Testis (tissue), 2 donors: ENCODE measurements at regions not wholly inside any gene's neighbourhood (a gene's known extent, or its start where the extent isn't known, plus 50 kb on each side); places are given as distances from the start of the nearest gene placed in this dataset.

ENCODE experiments used
- DNase-seq: peaks from one replicate; pipeline ENCODE4 v3.0.0-alpha.2; 2019
- H3K27ac ChIP-seq, 2 donors: fragments of 200-600 bp; sonication (generic); one replicate each; pipeline ENCODE4 v1.5.1; 2019
- H3K27me3 ChIP-seq: fragments of 200-600 bp; sonication (generic); one replicate; pipeline ENCODE4 v1.5.1; 2019
- H3K36me3 ChIP-seq: fragments of 200-600 bp; sonication (generic); one replicate; pipeline ENCODE4 v1.5.1; 2017; ENCODE audit warnings: low read depth; ENCODE audit errors: missing control alignments
- H3K4me1 ChIP-seq: fragments of 200-600 bp; sonication (generic); one replicate; pipeline ENCODE4 v1.5.1; 2019
- H3K4me3 ChIP-seq, 2 donors: fragments of 200-600 bp; sonication (generic); one replicate each; pipeline ENCODE4 v1.5.1; 2017 to 2019
- H3K9me3 ChIP-seq: fragments of 200-600 bp; sonication (generic); one replicate; pipeline ENCODE4 v1.5.1; 2017
- POLR2A ChIP-seq: fragments of 450-650 bp; IDR thresholded peaks from one replicate; pipeline ENCODE4 v1.6.1; 2017; ENCODE audit warnings: antibody characterized with exemption, mild to moderate bottlenecking, moderate library complexity
- WGBS, 2 donors: methylation state at CpG; one replicate each; pipeline ENCODE4 v1.1.5; 2018; 5-methylcytosine and 5-hydroxymethylcytosine counted together
- intact Hi-C: fragments of 100-400 bp; cut with DNase I; formaldehyde crosslinking; loops from one replicate; pipeline ENCODE4 v1.15.1; 2023; ENCODE audit warnings: low total_unique reads
- TF ChIP-seq, protein P1 (sequence below), 3 experiments: fragments of 450-650 bp in 2 of 3; fragments of 200-600 bp in 1 of 3; sonication (generic) in 1 of 3; IDR thresholded peaks; one replicate each; pipeline ENCODE4 v1.5.1; 2016 to 2019; ENCODE audit warnings: antibody characterized with exemption in 3 of 3, mild to moderate bottlenecking in 2 of 3, moderate library complexity in 1 of 3

- no peak overlapping the region for H3K27ac ChIP-seq
- intact Hi-C loops = no loop called here
- no peak for TF ChIP-seq POLR2A
- TF ChIP-seq, protein P1, sequence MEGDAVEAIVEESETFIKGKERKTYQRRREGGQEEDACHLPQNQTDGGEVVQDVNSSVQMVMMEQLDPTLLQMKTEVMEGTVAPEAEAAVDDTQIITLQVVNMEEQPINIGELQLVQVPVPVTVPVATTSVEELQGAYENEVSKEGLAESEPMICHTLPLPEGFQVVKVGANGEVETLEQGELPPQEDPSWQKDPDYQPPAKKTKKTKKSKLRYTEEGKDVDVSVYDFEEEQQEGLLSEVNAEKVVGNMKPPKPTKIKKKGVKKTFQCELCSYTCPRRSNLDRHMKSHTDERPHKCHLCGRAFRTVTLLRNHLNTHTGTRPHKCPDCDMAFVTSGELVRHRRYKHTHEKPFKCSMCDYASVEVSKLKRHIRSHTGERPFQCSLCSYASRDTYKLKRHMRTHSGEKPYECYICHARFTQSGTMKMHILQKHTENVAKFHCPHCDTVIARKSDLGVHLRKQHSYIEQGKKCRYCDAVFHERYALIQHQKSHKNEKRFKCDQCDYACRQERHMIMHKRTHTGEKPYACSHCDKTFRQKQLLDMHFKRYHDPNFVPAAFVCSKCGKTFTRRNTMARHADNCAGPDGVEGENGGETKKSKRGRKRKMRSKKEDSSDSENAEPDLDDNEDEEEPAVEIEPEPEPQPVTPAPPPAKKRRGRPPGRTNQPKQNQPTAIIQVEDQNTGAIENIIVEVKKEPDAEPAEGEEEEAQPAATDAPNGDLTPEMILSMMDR (IDR thresholded peaks at IDR 0.05) = no peak
- no peaks in the 10 kb centered on the region for H3K27me3 ChIP-seq
- H3K4me1 ChIP-seq = no peaks in the 10 kb centered on the region
- H3K9me3 ChIP-seq = no peaks in the 10 kb centered on the region
- WGBS, 2 donors = 65 to 92% methylated on average over 4 of the region's 4 CpGs
- no peaks in the 10 kb centered on the region for H3K36me3 ChIP-seq
- DNase-seq = no peak
- no peak overlapping the region for H3K4me3 ChIP-seq
Observed at GRCh38 chr3:88657459-88657858, 450.0 kb upstream of the EPHA3 start.

GRCh38 chr3:88661433-88661824, 446.0 kb upstream of the EPHA3 start:
- Histone ChIP-seq H3K4me3 (no peak overlapping the region), H3K4me1 (no peaks in the 10 kb centered on the region), H3K27ac (no peak overlapping the region), H3K9me3 (no peaks in the 10 kb centered on the region), H3K27me3 (no peaks in the 10 kb centered on the region), H3K36me3 (no peaks in the 10 kb centered on the region)
- 77 to 82% methylated on average over 3 of the region's 3 CpGs for WGBS, 2 donors
- DNase-seq = no peak
- TF ChIP-seq, protein P1 (IDR thresholded peaks at IDR 0.05) = no peak
- intact Hi-C loops = no loop called here

GRCh38 chr3:88668180-88668579, 439.2 kb upstream of the EPHA3 start:
- DNase-seq = no peak
- intact Hi-C loops = no loop called here
- Histone ChIP-seq H3K27ac (no peak overlapping the region), H3K27me3 (no peaks in the 10 kb centered on the region), H3K36me3 (no peaks in the 10 kb centered on the region), H3K9me3 (no peaks in the 10 kb centered on the region), H3K4me1 (no peaks in the 10 kb centered on the region), H3K4me3 (no peak overlapping the region)
- WGBS, 2 donors = 83 to 98% methylated on average over 2 of the region's 2 CpGs
- TF ChIP-seq, protein P1 (IDR thresholded peaks at IDR 0.05) = no peak
- TF ChIP-seq POLR2A = no peak

- intact Hi-C loops = no loop called here
- no peak overlapping the region for H3K27ac ChIP-seq
- H3K4me3 ChIP-seq = no peak overlapping the region
- 50 to 58% methylated on average over 3 of the region's 3 CpGs for WGBS, 2 donors
- H3K9me3 ChIP-seq = no peaks in the 10 kb centered on the region
- no peaks in the 10 kb centered on the region for H3K36me3 ChIP-seq
- TF ChIP-seq POLR2A = no peak
- TF ChIP-seq, protein P1 (IDR thresholded peaks at IDR 0.05) = no peak
- DNase-seq = no peak
- H3K4me1 ChIP-seq = no peaks in the 10 kb centered on the region
- H3K27me3 ChIP-seq = no peaks in the 10 kb centered on the region
Observed at GRCh38 chr3:88671573-88671972, 435.8 kb upstream of the EPHA3 start.

DNA sequence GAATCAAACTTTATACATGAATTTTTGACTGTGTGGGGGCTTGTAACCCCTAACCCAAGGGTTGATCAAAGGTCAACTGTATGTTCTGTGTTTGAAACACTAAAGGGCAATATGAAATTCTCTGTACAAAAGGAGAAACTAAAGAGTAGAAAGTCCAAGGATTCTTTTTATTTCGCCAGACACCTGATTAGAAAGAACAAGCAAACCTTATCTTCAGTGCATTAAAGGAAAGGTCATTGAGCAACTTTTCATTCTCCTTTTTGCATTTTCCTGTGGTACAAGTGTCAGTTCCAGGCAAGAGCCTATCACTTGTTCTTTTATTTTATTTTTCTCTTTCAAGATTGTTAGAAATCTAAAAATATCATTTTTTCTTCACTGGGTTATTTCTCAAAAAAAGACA, 430.1 kb upstream of the EPHA3 start:
- H3K27ac ChIP-seq = no peak overlapping the region
- DNase-seq = no peak
- TF ChIP-seq, protein P1 (IDR thresholded peaks at IDR 0.05) = no peak
- no peak for TF ChIP-seq POLR2A
- WGBS, 2 donors = 69 to 88% methylated on average over 1 of the region's 1 CpG
- H3K9me3 ChIP-seq = no peaks in the 10 kb centered on the region
- H3K27me3 ChIP-seq = no peaks in the 10 kb centered on the region
- H3K4me3 ChIP-seq = no peak overlapping the region
- H3K4me1 ChIP-seq = no peaks in the 10 kb centered on the region
- intact Hi-C loops = no loop called here
- H3K36me3 ChIP-seq = no peaks in the 10 kb centered on the region
